NCI-H146 treated with DMSO at 0.1 percent for 48 hours (cell line): ENCODE measurements at regions not wholly inside any gene's neighbourhood (a gene's known extent, or its start where the extent isn't known, plus 50 kb on each side); places are given as distances from the start of the nearest gene placed in this dataset.
"Not testable (repeated sequence)": the region's sequence is repeated elsewhere in the genome, so short reads cannot be mapped to it uniquely, and the experiment has no call there.

Source experiments
- DNase-seq: peaks from one replicate; lab custom pipeline; 2025; ENCODE audit not compliant: unreplicated experiment; lab: John Stamatoyannopoulos, UW

DNA sequence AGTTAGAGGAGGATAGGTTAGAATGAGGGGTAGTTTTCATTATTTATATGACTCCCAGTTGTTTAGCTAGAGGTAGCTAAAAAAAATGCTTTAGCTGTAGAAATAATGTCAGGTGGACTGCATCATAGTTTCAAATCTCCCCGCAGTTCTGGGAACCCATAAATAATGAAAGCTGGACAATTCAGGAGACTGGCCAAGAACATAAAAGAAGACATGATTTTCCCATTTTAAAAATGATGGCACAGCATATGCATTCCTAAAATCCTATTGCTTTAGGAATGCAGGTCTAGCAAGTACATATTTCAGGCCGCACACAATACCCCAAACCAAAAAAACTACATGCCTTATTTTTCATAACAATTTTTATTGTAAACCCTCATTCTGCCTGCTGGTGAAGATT is 143.3 kb downstream of the CTH start:
- DNase-seq = no peak

DNA sequence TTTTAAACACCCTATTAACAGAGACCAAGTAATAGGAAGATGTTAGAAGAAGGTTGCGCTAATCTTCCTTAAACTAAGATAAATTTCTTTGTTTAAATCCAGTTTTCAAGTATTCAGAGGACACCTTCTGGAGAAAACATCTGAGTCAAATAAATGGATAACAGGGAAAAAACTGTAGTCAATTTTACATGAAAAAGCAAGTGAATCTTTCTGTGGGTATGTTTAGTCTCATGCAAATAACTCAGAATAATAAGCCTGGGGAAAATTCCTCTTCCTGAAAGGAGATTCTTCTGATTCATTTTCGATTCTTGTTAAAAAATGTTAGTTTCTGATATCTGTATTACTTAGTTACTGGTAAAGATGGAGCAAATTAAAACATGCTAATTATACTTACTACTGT is 145.5 kb downstream of the CTH start:
- no peak for DNase-seq

DNA sequence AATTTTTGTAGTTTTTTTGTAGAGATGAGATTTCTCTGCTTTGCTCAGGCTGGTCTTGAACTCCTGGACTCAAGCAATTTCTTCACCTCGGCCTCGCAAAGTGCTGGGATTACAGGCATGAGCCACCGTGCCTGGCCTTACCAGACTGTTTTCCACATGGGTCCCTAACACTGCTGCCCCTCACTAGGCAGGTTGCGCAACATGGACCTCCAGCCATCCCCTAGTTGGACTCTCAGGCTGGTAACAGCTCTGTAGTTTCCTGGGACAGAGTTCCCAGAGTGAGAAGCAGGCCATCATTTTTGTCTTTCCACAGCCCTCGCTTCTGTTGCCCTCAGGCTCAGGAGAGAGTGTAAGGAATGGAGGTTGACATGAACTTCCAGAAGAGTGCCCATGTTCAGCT is 156.1 kb downstream of the CTH start:
- no peak for DNase-seq

DNA sequence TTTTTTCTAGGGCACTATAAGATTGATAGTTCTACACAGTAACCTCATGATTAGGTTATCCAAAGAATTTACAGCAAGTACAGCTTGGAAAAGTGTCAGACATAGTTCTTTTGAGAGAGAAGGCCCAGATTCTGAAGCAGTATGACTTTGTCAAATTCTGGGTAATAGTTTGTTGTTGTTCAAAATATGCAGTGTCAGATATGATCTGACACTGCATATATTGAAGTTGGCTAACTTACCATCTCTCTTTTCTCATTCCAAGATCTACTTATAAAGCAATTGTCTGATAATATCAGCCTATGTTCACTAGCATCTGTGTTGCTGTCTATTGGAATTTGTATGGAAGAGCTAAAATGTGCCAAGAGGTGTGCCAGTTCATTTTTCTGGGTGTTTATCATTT is 160.1 kb downstream of the CTH start:
- no peak for DNase-seq

DNA sequence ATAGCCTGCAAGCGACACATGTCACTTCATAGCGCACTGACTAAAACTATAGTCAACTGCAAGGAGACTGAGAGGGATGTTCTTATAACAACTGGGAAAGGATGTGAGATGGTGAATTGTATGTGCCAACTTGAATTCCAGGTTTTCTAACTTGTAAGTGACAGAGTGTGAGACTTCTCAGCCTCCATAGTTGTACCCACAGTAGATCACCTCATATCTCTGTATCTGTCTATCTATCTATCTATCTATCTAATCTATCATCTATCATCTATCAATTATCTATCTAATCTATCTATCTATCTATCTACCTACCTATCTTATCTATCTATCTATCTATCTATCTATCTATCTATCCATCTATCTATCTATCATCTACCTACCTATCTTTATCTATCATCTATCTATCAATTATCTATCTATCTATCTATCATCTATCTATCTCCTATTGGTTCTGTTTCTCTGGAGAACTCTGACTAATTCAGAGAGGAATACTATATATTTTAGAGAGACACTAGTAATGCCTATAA is 162.3 kb downstream of the CTH start:
- DNase-seq = no peak

DNA sequence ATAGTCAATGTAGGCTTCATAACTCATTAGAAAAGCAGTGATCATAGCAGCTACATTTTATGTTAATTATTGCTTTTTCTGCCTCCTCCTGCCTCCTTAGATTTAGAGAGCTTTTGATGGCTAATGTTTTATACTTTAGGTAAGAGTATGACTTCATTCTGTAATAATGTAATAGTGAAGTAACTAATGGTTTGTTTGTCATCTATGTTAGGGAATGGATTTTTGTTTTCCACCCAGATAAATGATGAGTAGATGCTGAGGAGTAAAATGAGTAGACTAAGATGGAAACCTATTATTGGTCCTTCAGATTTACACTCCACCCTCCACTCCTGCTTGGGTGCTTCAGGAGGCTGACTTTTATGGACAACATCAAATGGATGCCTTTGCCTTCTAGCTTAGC is 170.6 kb downstream of the CTH start:
- DNase-seq = no peak

DNA sequence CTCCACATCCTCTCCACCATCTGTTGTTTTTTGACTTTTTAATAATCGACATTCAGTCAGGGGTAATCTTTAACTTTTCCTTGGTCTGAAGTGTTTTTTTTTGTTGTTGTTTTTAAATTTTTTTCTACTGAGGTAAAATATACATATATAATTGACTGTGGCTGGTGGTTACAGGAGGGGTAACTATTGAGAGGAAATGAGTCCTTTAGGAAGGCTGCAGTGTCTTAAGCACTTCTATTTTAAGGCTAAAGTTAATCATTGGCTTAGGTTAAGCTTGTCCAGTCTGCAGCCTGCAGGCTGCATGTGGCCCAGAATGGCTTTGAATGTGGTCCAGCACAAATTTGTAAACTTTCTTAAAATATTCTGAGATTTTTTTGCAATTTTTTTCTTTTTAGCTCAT is 172.5 kb downstream of the CTH start:
- no peak for DNase-seq

DNA sequence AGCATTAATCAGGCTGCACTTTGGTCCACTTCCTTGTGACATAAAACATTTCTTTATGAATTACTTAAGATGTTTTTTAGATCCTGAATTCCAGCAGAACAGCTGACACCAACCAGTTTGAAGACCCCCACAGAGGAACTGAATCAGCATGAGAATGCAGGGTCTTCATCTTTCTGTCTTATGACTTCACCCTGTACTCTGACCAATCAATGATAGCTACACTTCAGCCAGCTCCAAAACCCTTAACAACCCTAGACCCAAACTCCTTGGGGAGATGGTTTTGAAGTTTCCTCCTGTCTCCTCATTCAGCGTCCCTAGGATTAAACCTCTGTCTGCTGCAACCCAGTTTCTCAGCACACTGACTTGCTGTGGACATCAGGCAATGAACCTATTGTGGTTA is 175.0 kb downstream of the CTH start:
- DNase-seq = no peak

DNA sequence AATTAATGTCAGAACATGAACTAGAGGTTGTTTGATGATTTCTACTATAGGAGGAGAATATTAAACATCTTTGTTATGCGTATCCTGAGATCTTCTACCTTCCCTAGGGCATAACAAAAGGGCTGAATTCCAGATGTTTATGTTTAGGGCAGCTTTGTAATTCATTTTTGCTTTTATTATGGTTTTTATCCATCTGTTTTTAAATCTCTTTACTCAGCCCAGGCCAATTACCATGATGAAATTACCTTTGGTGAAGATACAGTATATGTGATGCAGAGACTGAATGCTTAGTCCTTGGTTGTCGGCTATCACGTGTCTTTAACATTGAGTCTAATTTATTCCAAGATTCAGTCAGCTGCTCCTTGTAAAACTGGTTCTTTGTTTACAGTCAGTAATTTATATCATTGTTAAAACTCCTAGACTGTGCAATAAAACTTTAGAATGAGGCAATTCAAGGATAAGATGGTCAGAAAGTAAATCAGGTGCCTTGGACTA is 176.9 kb downstream of the CTH start:
- no peak for DNase-seq

DNA sequence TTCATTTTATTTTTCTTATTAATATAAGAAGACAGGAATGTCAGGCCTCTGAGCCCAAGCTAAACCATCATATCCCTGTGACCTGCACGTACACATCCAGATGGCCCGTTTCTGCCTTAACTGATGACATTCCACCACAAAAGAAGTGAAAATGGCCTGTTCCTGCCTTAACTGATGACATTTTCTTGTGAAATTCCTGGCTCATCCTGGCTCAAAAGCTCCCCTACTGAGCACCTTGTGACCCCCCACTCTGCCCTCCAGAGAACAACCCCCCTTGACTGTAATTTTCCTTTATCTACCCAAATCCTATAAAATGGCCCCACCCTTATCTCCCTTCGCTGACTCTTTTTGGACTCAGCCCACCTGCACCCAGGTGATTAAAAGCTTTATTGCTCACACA is 182.5 kb downstream of the CTH start:
- not testable (repeated sequence) for DNase-seq

DNA sequence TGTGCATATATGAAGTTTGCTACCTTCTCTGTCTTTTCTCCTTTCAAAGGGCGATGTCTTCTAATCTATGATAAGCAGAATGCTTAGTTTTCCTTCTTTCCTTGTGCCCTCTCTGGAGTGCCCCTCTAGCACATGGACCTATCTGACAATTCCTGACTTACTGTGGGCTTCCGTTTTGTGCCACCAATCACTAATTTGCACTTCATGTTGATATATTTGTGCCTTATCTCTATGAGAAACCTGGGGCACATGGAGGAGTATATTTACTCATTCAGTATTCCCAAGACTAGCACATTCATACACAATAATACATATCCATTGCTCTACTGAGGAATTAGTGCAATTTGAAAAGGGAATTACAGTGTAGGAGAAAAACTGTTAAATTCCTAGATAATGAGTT is 197.7 kb downstream of the CTH start:
- no peak for DNase-seq

DNA sequence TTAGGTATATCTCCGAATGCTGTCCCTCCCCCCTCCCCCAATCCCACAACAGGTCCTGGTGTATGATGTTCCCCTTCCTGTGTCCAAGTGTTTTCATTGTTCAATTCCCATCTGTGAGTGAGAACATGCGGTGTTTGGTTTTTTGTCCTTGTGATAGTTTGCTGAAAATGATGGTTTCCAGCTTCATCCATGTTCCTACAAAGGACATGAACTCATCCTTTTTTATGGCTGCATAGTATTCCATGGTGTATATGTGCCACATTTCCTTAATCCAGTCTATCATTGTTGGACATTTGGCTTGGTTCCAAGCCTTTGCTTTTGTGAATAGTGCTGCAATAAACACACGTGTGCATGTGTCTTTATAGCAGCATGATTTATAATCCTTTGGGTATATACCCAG is 199.1 kb downstream of the CTH start:
- DNase-seq = not testable (repeated sequence)

DNA sequence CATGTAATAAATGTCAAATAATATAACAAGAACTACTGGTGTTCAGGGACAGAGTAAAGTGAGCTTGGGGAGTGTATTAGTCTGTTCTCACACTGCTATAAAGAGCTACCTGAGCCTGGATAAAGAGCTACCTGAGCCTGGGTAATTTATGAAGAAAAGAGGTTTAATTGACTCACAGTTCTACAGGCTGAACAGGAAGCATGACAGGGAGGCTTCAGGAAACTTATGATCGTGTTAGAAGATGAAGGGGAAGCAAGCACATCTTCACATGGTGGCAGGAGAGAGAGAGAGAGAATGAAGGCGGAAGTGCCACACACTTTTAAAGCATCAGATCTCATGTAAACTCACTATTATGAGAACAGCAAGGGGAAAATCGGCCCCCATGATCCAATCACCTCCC is 205.9 kb downstream of the CTH start:
- DNase-seq = no peak

DNA sequence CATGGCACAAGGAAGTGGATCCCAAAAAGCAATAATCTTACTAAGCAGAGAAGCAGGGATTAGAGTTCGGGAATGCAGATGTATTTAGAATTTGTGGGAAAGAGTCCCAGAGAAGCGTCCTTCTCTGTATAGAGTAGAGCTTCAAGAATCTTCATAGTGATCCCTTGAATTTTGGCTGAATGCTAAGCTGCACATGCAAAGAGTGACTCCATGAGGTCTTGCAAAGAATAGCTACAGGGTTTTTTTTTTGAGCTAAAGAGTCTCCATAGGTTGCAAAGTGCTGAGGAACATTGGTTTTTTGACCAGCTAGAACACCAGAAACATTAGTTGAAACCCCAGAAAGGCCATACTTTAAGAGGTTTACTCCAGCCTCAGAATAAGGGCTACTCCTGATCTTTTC is 206.7 kb downstream of the CTH start:
- no peak for DNase-seq

DNA sequence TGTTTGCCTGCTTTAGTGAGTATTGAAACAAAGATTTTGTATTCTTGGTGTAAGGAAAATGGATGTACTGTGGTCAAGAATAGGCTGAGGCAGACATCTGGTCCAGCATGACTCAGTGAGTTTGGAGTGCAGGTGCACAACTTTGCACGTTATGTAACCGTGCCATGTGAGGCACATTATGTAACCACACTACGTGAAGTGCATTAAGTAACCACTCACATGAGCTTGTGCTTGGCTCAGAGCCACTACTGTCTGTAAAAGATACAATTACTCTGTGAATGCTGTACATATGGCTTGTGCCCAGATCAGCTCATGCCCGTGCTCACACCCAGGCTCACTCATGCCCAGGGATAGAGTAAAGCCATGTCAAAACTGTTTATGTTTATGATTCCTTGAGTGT is 216.8 kb downstream of the CTH start:
- no peak for DNase-seq

DNA sequence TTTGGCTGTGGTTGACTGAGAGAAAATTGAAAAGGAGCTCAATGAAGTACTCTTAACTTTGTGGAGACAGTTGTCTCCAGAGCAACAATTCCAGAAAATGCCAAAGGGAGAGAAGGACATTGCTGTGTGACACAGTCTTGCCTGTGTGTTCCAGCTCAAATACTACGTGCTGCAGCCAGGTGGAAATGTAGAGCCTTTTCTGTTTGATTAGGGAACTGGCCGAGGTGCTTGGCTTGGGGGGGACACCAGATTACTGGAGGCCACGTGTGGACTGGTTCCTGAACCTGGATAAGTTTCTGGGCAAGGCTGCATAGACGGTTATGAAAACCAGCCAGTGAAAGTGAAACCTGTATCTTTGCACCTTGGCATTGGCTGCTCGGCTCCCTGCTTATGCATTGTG is 217.9 kb downstream of the CTH start:
- no peak for DNase-seq

DNA sequence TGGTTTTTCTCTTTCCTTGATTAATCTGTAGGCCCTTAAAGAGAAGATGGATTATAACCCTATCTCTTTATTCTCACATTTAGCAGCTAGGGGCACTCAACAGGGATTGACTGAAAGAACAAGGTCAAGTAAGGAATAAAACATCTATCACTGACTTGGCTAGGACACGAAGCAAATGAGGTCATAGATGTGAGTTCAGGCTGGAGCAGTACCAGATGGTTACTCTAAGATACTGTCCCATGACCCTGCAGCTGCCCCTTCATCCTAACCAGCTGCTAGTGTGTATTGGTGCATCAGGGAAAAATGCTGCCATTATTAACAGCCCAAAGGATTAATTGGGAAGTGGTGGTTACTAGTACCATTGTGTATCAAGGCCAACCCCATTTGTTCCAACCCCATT is 221.9 kb downstream of the CTH start:
- no peak for DNase-seq

DNA sequence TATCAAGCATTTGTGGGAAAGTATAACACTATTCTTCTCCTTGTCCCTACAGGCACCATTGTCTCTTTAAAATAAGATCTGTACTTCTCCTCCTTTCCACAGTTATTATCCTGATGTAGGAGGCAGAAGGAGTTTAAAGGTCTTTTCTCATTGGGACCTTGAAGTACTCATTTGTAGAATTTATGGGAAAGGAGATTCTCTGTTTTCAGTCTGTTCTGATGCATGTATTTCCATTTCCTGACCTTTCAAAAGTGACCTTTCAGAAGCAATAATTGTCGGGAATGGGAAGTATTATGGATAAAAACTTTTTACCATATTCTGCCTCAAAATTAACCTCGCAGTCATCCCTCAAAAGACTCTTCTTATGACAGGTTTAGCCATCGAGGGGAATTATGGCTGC is 224.8 kb downstream of the CTH start:
- no peak for DNase-seq

DNA sequence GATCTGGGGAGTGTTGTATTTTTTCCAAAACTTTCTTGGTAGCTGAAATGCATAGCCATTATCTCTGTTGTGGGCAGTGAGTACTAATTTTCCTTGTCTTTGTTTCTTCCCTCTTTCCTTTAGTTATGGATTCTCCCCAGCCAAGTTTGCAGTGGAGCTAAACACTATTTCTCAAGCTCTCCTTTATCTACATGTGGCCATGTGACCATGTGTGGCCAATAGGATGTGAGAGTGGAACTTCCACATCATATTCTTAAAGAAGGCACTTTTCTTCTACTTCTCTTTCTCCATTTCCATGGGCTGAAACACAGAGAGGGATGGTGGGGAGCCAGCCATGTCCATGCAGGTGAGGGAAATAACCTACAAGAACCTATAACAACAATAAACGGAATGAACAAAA is 230.8 kb downstream of the CTH start:
- DNase-seq = no peak

DNA sequence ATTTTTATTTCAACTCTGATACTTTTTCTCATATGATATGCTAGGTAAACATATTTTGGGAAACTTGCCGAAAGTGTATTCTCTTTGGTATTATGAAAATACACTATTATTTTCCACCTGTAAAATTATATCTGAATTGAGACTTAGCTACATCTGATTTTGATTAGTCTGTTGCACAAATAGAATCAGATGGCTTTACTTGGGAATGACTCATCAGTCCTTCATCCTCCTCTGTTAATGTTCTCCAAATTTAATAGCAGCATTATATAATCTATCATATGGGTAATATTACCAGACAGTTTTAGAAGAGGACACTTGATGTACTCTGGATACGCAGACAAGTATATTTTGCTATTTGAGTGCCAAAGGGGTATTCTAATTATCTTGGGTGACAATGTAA is 245.3 kb downstream of the CTH start:
- no peak for DNase-seq

DNA sequence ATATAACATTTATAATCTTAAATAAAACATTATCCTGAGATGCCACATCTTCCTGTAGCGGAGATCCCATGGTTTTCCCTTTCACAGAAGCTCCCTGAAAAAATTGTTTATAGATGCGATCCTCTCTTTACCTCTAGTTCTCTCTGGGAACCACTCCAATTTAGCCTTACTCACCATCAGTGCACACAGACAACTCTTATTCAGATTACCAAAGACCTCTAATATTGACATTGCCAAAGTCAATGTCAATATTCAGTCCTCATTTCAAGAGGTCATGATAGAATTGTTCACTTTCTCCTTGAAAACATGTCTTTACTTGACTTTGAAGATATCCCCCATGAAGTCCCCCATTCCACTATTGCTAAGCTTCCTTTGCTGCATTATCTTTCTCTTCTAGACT is 248.8 kb downstream of the CTH start:
- no peak for DNase-seq

DNA sequence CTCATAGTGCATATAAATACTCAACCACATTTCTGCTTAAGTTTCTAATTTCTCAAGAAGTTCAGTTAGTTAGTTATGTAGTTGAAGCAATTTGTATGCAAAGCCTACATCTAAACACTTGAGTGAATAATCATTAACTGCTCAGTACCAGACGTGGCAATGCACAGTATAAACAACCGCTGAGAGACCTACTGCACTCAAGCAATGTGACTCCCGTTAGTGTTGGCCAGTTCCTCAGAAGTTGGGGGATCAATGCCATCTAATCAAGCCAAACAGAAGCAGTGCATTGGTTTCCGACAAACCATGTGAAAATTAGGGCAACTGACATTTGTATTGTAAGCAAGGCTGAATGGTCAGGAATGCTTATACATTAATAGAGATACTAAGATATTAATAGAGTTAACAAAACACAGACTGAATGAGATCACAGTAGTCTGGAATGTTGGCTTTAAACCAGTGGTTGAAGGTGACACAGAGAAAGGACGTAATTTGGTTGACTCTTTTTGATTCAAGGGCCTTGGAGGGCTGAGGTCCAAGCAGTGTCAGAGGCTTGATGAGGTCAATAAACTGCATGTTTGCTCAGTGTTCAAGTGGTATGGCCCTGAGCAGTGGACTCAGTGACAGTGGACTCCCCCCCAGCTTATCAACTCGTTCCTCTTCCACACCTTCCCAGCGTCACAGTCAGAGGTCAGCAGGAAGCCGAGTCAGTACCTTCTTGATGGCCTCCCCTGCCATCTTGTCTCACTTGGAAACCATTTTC is 255.5 kb downstream of the CTH start:
- no peak for DNase-seq

DNA sequence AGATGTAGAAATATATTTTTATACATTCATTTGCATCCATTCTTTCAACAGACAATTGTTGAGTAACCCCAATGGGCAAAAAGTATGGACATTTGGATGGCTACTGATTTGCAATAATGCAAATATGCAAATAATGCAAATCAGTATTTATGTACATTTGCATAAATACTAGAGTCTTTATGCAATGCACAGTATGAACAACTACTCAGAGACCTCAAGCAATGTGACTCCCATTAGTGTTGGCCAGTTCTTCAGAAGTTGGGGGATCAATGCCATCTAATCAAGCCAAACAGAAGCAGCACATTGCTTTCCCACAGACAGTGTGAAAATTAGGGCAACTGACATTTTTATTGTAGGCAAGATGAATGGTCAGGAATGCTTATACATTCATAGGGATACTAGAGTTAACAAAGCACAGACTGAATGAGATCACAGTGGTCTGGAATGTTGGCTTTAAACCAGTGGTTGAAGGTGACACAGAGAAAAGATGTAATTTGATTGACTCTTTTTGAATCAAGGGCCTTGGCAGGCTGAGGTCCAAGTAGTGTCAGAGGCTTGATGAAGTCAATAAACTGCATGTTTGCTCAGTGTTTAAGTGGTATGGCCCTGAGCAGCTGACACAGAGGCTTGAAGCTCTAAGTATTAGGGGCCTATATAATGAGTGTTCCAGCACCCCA is 256.6 kb downstream of the CTH start:
- peak; percentile 29 for DNase-seq
